ENCODE measurements at regions not wholly inside any gene's neighbourhood (a gene's known extent, or its start where the extent isn't known, plus 50 kb on each side); places are given as distances from the start of the nearest gene placed in this dataset.

DNA sequence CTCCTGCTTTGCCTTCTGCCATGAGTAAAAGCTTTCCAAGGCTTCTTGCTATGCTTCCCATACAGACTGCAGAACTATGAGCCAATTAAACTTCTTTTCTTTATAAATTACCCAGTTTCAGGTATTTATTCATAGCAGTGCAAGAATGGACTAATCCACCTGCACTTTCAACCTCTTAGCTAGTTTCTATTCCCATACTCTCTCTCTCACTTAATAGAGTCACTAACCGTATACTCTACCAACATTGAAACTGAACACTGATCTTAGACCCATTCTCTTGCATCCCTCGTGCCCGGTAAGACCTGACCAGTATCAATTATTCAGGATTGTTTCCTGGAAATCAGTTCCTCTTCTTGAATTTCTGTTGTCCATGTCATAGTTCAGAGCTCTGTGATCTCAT, 92.7 kb upstream of the TMC3 start:
- H3K4me3 ChIP-seq (ENCODE audit: low read depth, low read length) = no peak overlapping the region
- TF ChIP-seq, protein P1, sequence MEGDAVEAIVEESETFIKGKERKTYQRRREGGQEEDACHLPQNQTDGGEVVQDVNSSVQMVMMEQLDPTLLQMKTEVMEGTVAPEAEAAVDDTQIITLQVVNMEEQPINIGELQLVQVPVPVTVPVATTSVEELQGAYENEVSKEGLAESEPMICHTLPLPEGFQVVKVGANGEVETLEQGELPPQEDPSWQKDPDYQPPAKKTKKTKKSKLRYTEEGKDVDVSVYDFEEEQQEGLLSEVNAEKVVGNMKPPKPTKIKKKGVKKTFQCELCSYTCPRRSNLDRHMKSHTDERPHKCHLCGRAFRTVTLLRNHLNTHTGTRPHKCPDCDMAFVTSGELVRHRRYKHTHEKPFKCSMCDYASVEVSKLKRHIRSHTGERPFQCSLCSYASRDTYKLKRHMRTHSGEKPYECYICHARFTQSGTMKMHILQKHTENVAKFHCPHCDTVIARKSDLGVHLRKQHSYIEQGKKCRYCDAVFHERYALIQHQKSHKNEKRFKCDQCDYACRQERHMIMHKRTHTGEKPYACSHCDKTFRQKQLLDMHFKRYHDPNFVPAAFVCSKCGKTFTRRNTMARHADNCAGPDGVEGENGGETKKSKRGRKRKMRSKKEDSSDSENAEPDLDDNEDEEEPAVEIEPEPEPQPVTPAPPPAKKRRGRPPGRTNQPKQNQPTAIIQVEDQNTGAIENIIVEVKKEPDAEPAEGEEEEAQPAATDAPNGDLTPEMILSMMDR (conservative IDR thresholded peaks at IDR 0.05; ENCODE audit: low read depth, low read length) = no peak
- no peak for DNase-seq (ENCODE audit: low read depth)

DNA sequence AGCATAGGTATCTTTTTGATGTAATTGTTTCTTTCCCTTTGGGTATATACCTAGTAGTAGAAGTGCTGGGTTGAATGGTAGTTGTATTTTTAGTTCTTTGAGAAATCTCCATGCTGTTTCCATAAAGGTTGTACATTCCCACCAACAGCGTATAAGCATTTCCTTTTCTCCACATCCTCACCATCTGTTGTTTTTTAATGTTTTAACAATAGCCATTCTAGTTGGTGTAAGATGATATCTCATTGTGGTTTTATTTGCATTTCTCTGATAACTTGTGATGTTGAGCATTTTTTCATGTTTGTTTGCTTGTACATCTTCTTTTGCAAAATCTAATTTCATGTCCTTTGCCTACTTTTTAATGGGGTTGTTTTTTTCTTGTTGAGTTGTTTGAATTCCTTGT, 80.0 kb upstream of the TMC3 start:
- H3K4me3 ChIP-seq (ENCODE audit: low read depth, low read length) = no peak overlapping the region
- TF ChIP-seq, protein P1 (conservative IDR thresholded peaks at IDR 0.05; ENCODE audit: low read depth, low read length) = no peak
- DNase-seq (ENCODE audit: low read depth) = no peak

DNA sequence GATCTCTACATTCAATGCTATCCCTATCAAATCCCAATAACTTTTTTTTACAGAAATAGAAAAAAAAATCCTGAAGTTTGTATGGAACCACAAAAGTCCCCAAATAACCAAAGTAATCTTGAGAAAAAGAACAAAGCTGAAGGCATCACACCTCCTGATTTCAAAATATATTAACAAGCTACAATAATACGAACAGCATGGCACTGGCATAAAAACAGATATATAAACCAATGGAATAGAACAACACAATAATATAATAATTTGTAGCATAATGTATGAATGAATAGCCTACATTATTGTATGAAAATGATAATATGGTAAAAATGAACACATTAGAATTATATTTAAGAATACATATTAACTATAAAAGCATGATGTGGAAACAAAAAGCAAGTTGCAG, 76.7 kb upstream of the TMC3 start:
- TF ChIP-seq, protein P1 (conservative IDR thresholded peaks at IDR 0.05; ENCODE audit: low read depth, low read length) = no peak
- DNase-seq (ENCODE audit: low read depth) = no peak
- no peak overlapping the region for H3K4me3 ChIP-seq (ENCODE audit: low read depth, low read length)

DNA sequence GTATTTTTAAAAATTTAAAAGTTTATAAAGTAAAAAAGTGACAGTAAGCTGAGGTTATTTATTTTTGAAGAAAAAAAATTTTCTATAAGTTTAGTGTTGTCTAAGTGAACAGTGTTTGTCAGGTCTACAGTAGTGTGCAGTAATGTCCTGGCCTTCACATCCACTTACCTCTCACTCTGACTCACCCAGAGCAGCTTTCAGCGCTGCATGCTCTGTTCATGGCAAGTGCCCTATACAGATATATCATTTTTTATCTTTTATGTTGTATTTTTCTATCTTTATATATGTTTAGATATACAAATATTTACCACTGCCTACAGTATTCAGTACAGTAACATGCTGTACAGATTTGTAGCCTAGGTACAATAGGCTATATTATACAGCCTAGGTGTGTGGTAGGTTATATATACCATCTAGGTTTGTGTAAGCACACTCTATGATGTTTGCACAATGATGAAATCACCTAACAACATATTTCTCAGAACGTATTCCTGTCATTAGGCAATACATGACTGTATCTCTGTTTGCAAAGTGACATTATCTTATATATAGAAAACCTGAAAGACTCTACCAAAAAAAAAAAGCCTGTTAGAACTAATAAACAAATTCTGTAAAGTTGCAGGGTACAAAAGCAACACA, 75.9 kb upstream of the TMC3 start:
- no peak overlapping the region for H3K4me3 ChIP-seq (ENCODE audit: low read depth, low read length)
- DNase-seq (ENCODE audit: low read depth) = no peak
- TF ChIP-seq, protein P1 (conservative IDR thresholded peaks at IDR 0.05; ENCODE audit: low read depth, low read length) = no peak

DNA sequence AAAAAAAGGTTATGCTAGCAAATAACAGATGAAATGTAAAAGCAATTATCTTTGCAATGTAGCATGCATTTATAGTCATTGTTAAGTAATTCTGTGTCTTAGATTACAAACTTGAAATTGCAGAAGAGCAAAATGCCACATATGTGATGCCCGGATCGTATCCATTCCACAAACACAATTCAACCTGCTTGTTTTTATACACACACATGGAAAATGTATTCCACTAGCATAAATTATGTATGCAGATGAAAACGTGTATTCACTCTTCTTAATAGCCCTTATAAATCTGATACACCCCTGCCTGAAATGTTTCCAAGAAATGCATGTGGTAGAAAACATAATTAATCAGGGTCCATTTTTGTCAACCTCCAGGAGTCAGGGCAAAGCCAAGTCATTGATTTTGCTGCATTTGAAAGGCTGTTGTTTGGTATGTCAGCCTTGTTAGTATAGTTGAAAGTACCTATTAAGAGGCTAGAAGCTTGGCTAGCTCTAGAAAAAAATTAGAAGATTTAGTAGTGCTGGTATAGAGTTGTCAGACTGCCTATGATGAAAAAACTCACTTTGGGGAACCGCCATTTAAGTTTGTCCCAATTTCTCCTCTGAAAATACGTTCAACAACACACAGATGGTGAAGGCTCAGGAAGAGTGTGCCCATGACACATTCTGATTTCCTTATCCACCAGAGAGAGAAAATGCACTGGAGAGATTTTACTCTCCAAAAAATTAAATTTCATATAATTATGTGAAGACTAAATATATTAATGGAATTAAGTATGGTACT, 69.2 kb upstream of the TMC3 start:
- TF ChIP-seq, protein P1 (conservative IDR thresholded peaks at IDR 0.05; ENCODE audit: low read depth, low read length) = no peak

DNA sequence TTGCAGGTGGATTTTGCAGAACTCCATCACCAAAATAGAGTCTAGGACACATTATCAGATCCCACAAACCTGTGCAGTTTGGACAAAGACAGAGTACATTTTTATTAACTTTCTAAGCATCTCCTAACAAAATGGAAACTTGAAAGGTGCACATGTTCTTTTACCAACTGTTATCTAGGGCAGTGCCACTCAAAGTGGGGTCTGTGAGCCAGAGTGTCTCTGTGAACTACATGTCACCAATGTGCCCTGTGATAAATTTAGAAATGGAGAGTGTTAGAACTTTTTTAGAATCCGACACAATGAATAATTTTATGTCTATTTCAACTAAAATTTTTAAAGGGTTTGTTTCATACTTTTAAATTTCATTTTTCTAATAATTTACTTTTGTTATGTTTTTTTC, 68.4 kb upstream of the TMC3 start:
- no peak for DNase-seq (ENCODE audit: low read depth)
- no peak overlapping the region for H3K4me3 ChIP-seq (ENCODE audit: low read depth, low read length)
- TF ChIP-seq, protein P1 (conservative IDR thresholded peaks at IDR 0.05; ENCODE audit: low read depth, low read length) = no peak

More for the DNA sequence above, 69.2 kb upstream of the TMC3 start:
- no peak overlapping the region for H3K4me3 ChIP-seq (ENCODE audit: low read depth, low read length)
- no peak for DNase-seq (ENCODE audit: low read depth)

All from epithelial cell of proximal tubule (primary cell).